ENCODE measurements at regions not wholly inside any gene's neighbourhood (a gene's known extent, or its start where the extent isn't known, plus 50 kb on each side); places are given as distances from the start of the nearest gene placed in this dataset.

GRCh38 chr5:167012123-167013034, 1279.1 kb upstream of the WWC1 start:
- Histone ChIP-seq H3K36me3 (ENCODE audit: control insufficient read depth, insufficient read depth, low read length) (no peaks in the 10 kb centered on the region), H3K9me3 (ENCODE audit: control insufficient read depth, low read depth, low read length) (no peaks in the 10 kb centered on the region), H3K4me3 (ENCODE audit: low read length) (no peak overlapping the region), H3K27me3 (ENCODE audit: control insufficient read depth, insufficient read depth, low read length) (no peaks in the 10 kb centered on the region), H3K27ac (ENCODE audit: low read length) (no peak overlapping the region), H3K4me1 (ENCODE audit: control insufficient read depth, insufficient read depth, low read length) (no peaks in the 10 kb centered on the region)
- no peak for DNase-seq
- WGBS (ENCODE audit: insufficient coverage, low lambda C conversion rate), result 24% methylated on average over 2 of the region's 2 CpGs

GRCh38 chr5:167014401-167015056, 1276.9 kb upstream of the WWC1 start:
- WGBS (ENCODE audit: insufficient coverage, low lambda C conversion rate), result 43% methylated on average over 1 of the region's 5 CpGs
- no peak overlapping the region for H3K4me3 ChIP-seq (ENCODE audit: low read length)
- H3K9me3 ChIP-seq (ENCODE audit: control insufficient read depth, low read depth, low read length), result no peaks in the 10 kb centered on the region
- H3K27ac ChIP-seq (ENCODE audit: low read length), result no peak overlapping the region
- H3K27me3 ChIP-seq (ENCODE audit: control insufficient read depth, insufficient read depth, low read length), result no peaks in the 10 kb centered on the region
- no peaks in the 10 kb centered on the region for H3K4me1 ChIP-seq (ENCODE audit: control insufficient read depth, insufficient read depth, low read length)
- H3K36me3 ChIP-seq (ENCODE audit: control insufficient read depth, insufficient read depth, low read length), result no peaks in the 10 kb centered on the region
- no peak for DNase-seq

DNA sequence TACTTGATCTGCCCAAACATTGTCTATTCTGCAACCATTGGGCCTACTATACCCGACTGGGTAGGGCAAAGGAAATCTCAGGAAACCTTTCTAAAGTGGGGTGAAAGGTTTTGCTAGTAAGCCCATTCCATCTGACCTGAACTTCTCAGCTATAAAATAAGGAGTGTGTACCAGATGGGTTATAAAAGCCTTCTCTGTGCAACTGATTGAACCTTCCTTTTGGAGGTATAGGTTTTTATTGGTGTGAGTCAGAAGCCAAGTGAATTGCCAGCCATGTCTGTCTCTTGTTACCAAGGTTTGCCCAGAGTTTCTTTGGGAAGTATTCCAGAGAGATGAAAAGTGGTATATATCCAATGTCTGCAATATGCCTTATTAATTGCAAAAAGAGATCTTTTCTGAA, 1271.0 kb upstream of the WWC1 start:
- no peak for DNase-seq
- H3K36me3 ChIP-seq (ENCODE audit: control insufficient read depth, insufficient read depth, low read length), result no peaks in the 10 kb centered on the region
- no peaks in the 10 kb centered on the region for H3K27me3 ChIP-seq (ENCODE audit: control insufficient read depth, insufficient read depth, low read length)
- no CpG with 5 or more reads among the region's 1 CpG for WGBS (ENCODE audit: insufficient coverage, low lambda C conversion rate)
- no peaks in the 10 kb centered on the region for H3K9me3 ChIP-seq (ENCODE audit: control insufficient read depth, low read depth, low read length)
- no peaks in the 10 kb centered on the region for H3K4me1 ChIP-seq (ENCODE audit: control insufficient read depth, insufficient read depth, low read length)
- no peak overlapping the region for H3K4me3 ChIP-seq (ENCODE audit: low read length)
- H3K27ac ChIP-seq (ENCODE audit: low read length), result no peak overlapping the region

DNA sequence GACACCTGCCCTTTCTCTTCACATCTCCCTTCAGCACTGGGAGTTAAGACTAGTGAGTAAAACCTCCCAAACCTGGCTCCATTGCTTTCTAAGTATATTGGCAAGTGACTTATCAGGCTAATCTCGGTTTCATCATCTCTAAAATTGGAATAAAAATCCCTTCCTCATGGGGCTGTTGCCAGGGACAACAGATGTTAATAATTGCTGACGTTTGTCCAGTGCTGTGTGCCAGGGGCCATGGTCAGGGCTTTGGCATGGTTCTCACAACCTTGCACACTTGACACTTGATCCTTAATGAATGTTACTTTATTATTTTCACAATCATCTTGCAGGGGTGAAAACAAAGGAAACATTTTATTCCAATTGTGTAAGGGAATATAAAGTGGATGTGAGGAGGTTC, 1262.0 kb upstream of the WWC1 start:
- 40% methylated on average over 1 of the region's 2 CpGs for whole genome bisulfite sequencing (ENCODE audit: insufficient coverage, low lambda C conversion rate)
- DNase-seq, result no peak
- Histone ChIP-seq H3K4me1 (ENCODE audit: control insufficient read depth, insufficient read depth, low read length) (no peaks in the 10 kb centered on the region), H3K9me3 (ENCODE audit: control insufficient read depth, low read depth, low read length) (no peaks in the 10 kb centered on the region), H3K4me3 (ENCODE audit: low read length) (no peak overlapping the region), H3K36me3 (ENCODE audit: control insufficient read depth, insufficient read depth, low read length) (no peaks in the 10 kb centered on the region), H3K27me3 (ENCODE audit: control insufficient read depth, insufficient read depth, low read length) (no peaks in the 10 kb centered on the region), H3K27ac (ENCODE audit: low read length) (no peak overlapping the region)

GRCh38 chr5:167030500-167031120, 1260.8 kb upstream of the WWC1 start:
- no peaks in the 10 kb centered on the region for H3K4me1 ChIP-seq (ENCODE audit: control insufficient read depth, insufficient read depth, low read length)
- H3K27ac ChIP-seq (ENCODE audit: low read length), result no peak overlapping the region
- H3K36me3 ChIP-seq (ENCODE audit: control insufficient read depth, insufficient read depth, low read length), result no peaks in the 10 kb centered on the region
- 50% methylated on average over 2 of the region's 17 CpGs for WGBS (ENCODE audit: insufficient coverage, low lambda C conversion rate)
- no peak for DNase-seq
- no peaks in the 10 kb centered on the region for H3K27me3 ChIP-seq (ENCODE audit: control insufficient read depth, insufficient read depth, low read length)
- no peak overlapping the region for H3K4me3 ChIP-seq (ENCODE audit: low read length)
- no peaks in the 10 kb centered on the region for H3K9me3 ChIP-seq (ENCODE audit: control insufficient read depth, low read depth, low read length)

DNA sequence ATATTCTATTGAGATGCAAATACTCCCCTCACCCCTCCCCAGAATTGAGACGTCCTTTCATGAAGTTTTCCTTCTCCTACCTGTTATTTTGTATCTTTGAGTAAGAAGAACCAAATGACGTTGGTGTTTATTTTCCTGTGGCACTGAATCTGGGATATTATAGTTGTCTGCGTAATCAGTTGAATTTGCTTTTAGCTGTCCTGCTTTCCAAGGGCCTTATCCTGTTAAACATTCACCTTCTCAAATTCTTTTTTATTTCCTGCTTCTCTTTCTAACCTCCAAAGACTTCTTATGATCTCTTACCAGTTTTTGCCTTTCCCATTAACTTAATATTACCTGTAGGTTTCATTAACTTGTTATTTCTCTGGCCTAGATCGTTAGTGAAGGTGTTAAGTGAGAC, 1254.9 kb upstream of the WWC1 start:
- Histone ChIP-seq H3K9me3 (ENCODE audit: control insufficient read depth, low read depth, low read length) (no peaks in the 10 kb centered on the region), H3K4me1 (ENCODE audit: control insufficient read depth, insufficient read depth, low read length) (no peaks in the 10 kb centered on the region), H3K4me3 (ENCODE audit: low read length) (no peak overlapping the region), H3K27me3 (ENCODE audit: control insufficient read depth, insufficient read depth, low read length) (no peaks in the 10 kb centered on the region), H3K27ac (ENCODE audit: low read length) (no peak overlapping the region), H3K36me3 (ENCODE audit: control insufficient read depth, insufficient read depth, low read length) (no peaks in the 10 kb centered on the region)
- no peak for DNase-seq
- WGBS (ENCODE audit: insufficient coverage, low lambda C conversion rate), result 61% methylated on average over 2 of the region's 4 CpGs

- no peak overlapping the region for H3K4me3 ChIP-seq (ENCODE audit: low read length)
- no peaks in the 10 kb centered on the region for H3K4me1 ChIP-seq (ENCODE audit: control insufficient read depth, insufficient read depth, low read length)
- WGBS (ENCODE audit: insufficient coverage, low lambda C conversion rate), result 58% methylated on average over 3 of the region's 7 CpGs
- H3K27ac ChIP-seq (ENCODE audit: low read length), result no peak overlapping the region
- H3K27me3 ChIP-seq (ENCODE audit: control insufficient read depth, insufficient read depth, low read length), result no peaks in the 10 kb centered on the region
- no peaks in the 10 kb centered on the region for H3K36me3 ChIP-seq (ENCODE audit: control insufficient read depth, insufficient read depth, low read length)
- DNase-seq, result peak; percentile 26 to 44
- H3K9me3 ChIP-seq (ENCODE audit: control insufficient read depth, low read depth, low read length), result no peaks in the 10 kb centered on the region
These were observed 1242.3 kb upstream of the WWC1 start for GRCh38 chr5:167049043-167049663.

DNA sequence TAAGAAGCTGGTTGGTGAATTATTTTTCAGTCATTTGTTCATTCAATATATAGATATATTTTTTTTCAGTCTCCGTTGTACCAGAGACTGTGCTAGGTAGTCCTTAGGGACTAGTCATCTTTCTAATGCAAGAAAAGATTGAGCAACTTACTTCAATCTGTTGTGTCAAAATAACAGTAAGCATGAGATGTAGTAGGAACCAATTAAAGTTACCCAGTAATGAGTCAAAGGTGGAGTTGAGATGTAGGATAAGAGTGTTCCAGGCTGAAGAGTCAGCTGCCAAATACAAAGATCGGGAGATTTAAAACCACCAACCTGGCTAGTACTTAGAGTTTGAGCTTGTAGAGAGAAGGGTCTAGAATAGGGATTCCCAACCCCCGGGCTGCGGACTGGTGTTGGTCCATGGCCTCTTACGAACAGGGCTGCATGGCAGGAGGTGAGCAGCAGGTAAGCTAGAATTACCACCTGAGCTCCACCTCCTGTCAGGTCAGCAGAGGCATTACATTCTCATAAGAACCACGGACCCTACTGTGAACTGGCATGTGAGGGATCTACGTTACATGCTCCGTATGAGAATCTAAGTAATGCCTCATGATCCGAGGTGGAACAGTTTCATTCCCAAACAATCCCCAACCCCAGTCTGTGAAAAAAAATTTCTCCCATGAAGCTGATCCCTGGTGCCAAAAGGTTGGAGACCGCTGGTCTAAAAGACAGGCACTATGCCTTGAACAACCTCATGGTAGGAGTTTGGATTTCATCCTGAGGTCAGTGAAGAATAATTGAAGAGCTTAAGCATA, 1241.5 kb upstream of the WWC1 start:
- H3K9me3 ChIP-seq (ENCODE audit: control insufficient read depth, low read depth, low read length), result no peaks in the 10 kb centered on the region
- no peak overlapping the region for H3K27ac ChIP-seq (ENCODE audit: low read length)
- no peaks in the 10 kb centered on the region for H3K36me3 ChIP-seq (ENCODE audit: control insufficient read depth, insufficient read depth, low read length)
- WGBS (ENCODE audit: insufficient coverage, low lambda C conversion rate), result no CpG with 5 or more reads among the region's 10 CpGs
- H3K4me1 ChIP-seq (ENCODE audit: control insufficient read depth, insufficient read depth, low read length), result no peaks in the 10 kb centered on the region
- no peak for DNase-seq
- H3K27me3 ChIP-seq (ENCODE audit: control insufficient read depth, insufficient read depth, low read length), result no peaks in the 10 kb centered on the region
- H3K4me3 ChIP-seq (ENCODE audit: low read length), result no peak overlapping the region

- 90% methylated on average over 3 of the region's 8 CpGs for WGBS (ENCODE audit: insufficient coverage, low lambda C conversion rate)
- Histone ChIP-seq H3K9me3 (ENCODE audit: control insufficient read depth, low read depth, low read length) (no peaks in the 10 kb centered on the region), H3K4me1 (ENCODE audit: control insufficient read depth, insufficient read depth, low read length) (no peaks in the 10 kb centered on the region), H3K4me3 (ENCODE audit: low read length) (no peak overlapping the region), H3K27ac (ENCODE audit: low read length) (no peak overlapping the region), H3K27me3 (ENCODE audit: control insufficient read depth, insufficient read depth, low read length) (no peaks in the 10 kb centered on the region), H3K36me3 (ENCODE audit: control insufficient read depth, insufficient read depth, low read length) (no peaks in the 10 kb centered on the region)
- DNase-seq, result no peak
These were observed 1240.7 kb upstream of the WWC1 start for GRCh38 chr5:167050568-167051401.
